KBM-7 (cell line): ENCODE measurements at regions not wholly inside any gene's neighbourhood (a gene's known extent, or its start where the extent isn't known, plus 50 kb on each side); places are given as distances from the start of the nearest gene placed in this dataset.

Experiments
- DNase-seq: peaks from one replicate; pipeline ENCODE4 v3.0.0-alpha.2; 2015
- in situ Hi-C: fragments of 300-500 bp; cut with MboI; formaldehyde crosslinking; loops from 2 replicates; pipeline ENCODE4 v1.14.3; 2020; ENCODE audit warnings: low sequenced_read_pairs, low pct_unique_long_range_greater_than_20kb, mixed read lengths

GRCh38 chr20:22449188-22449973 lies 135.0 kb downstream of the FOXA2 start:
- DNase-seq = no peak
- in situ Hi-C loops = no loop called here

GRCh38 chr20:22447447-22447778 lies 137.0 kb downstream of the FOXA2 start:
- in situ Hi-C loops = no loop called here
- DNase-seq = no peak

GRCh38 chr20:22446613-22447446 lies 137.5 kb downstream of the FOXA2 start:
- DNase-seq = no peak
- in situ Hi-C loops = no loop called here

GRCh38 chr20:22442318-22442717 lies 142.1 kb downstream of the FOXA2 start:
- no peak for DNase-seq
- in situ Hi-C loops = no loop called here

GRCh38 chr20:22438926-22439325 lies 145.4 kb downstream of the FOXA2 start:
- in situ Hi-C loops = no loop called here
- peak; percentile 1 for DNase-seq

GRCh38 chr20:22438346-22438745 lies 146.0 kb downstream of the FOXA2 start:
- in situ Hi-C loops = no loop called here
- no peak for DNase-seq

GRCh38 chr20:22437354-22437753 lies 147.0 kb downstream of the FOXA2 start:
- in situ Hi-C loops = no loop called here
- no peak for DNase-seq

GRCh38 chr20:22431419-22431818 lies 153.0 kb downstream of the FOXA2 start:
- DNase-seq = no peak
- in situ Hi-C loops = no loop called here

- in situ Hi-C loops = no loop called here
- DNase-seq = no peak
Measured at GRCh38 chr20:22430746-22431168, 153.6 kb downstream of the FOXA2 start.

- in situ Hi-C loops = no loop called here
- no peak for DNase-seq
Measured at GRCh38 chr20:22430154-22430745, 154.1 kb downstream of the FOXA2 start.

- in situ Hi-C loops = no loop called here
- no peak for DNase-seq
Measured at GRCh38 chr20:22429175-22430153, 154.9 kb downstream of the FOXA2 start.

GRCh38 chr20:22428051-22428450 lies 156.3 kb downstream of the FOXA2 start:
- in situ Hi-C loops = no loop called here
- DNase-seq = no peak

- in situ Hi-C loops = no loop called here
- no peak for DNase-seq
Measured at GRCh38 chr20:22426772-22427171, 157.6 kb downstream of the FOXA2 start.

- DNase-seq = no peak
- in situ Hi-C loops = no loop called here
Measured at GRCh38 chr20:22425344-22426295, 158.8 kb downstream of the FOXA2 start.

GRCh38 chr20:22423190-22423832 lies 161.1 kb downstream of the FOXA2 start:
- in situ Hi-C loops = no loop called here
- no peak for DNase-seq

GRCh38 chr20:22420116-22420598 lies 164.2 kb downstream of the FOXA2 start:
- in situ Hi-C loops = no loop called here
- DNase-seq = no peak

- in situ Hi-C loops = no loop called here
- DNase-seq = no peak
Measured at GRCh38 chr20:22418738-22419137, 165.6 kb downstream of the FOXA2 start.
